Psoas muscle (tissue), 7 donors: ENCODE measurements at regions not wholly inside any gene's neighbourhood (a gene's known extent, or its start where the extent isn't known, plus 50 kb on each side); places are given as distances from the start of the nearest gene placed in this dataset.

Source experiments
- ATAC-seq, 4 donors: fragments of 200-7000 bp; cut with Tn5 transposase; one replicate each; pipeline ENCODE4 v1.9.1; 2020; ENCODE audit warnings: moderate library complexity in 3 of 4, mild to moderate bottlenecking in 2 of 4
- DNase-seq, 2 donors: peaks; one replicate each; pipeline ENCODE4 v3.0.0-alpha.2; 2020
- H3K27ac ChIP-seq: fragments of 200-600 bp; one replicate; pipeline ENCODE4 v1.8.0; 2022
- H3K27me3 ChIP-seq, 3 donors: fragments of 200-600 bp in 1 of 3; one replicate each; pipeline versions ENCODE4 v1.6.1 to v1.8.0; 2013 to 2022; ENCODE audit warnings: low read length in 2 of 3, mild to moderate bottlenecking in 2 of 3, moderate library complexity in 1 of 3; ENCODE audit not compliant: insufficient read depth in 3 of 3
- H3K36me3 ChIP-seq, 2 donors: fragments of 200-600 bp in 1 of 2; one replicate each; pipeline versions ENCODE4 v1.6.1 to v1.8.0; 2013 to 2022; ENCODE audit warnings: low read depth in 1 of 2, mild to moderate bottlenecking in 1 of 2, moderate library complexity in 1 of 2; ENCODE audit not compliant: insufficient read depth in 1 of 2
- H3K4me1 ChIP-seq: fragments of 200-600 bp; one replicate; pipeline ENCODE4 v1.8.0; 2022
- H3K4me3 ChIP-seq: fragments of 200-600 bp; one replicate; pipeline ENCODE4 v1.8.0; 2022; ENCODE audit warnings: mild to moderate bottlenecking
- H3K9me3 ChIP-seq: fragments of 200-600 bp; one replicate; pipeline ENCODE4 v1.8.0; 2022
- CTCF ChIP-seq: fragments of 200-600 bp; IDR thresholded peaks from one replicate; pipeline ENCODE4 v1.8.0; 2022; ENCODE audit warnings: antibody characterized with exemption
- WGBS, 3 donors: extraction: QIAGEN DNeasy Blood & Tissue Kit; methylation state at CpG; one replicate each; pipeline versions ENCODE4 v1.1.6 to v1.1.7; 2013; 5-methylcytosine and 5-hydroxymethylcytosine counted together
- intact Hi-C, 2 donors: fragments of 100-400 bp; cut with DNase I; formaldehyde crosslinking; loops; one replicate each; pipeline versions ENCODE4 v1.11.0 to v1.14.2; 2022
- donor health status: healthy with polysubstance abuse.
- donor health status: DM: no; HTN: no; CAD: no; lungs with moderate emphysema.
- donor health status: Bipolar disorder and iron deficiency.
- donor health status: healthy.
- donor health status: DM: yes; HTN: yes; CAD: no.
- donor health status: DM: no; HTN: no; CAD: no.
- donor health status: DM: yes; HTN: yes; CAD: no.

GRCh38 chr5:119840175-119840574 is 210.8 kb downstream of the FAM170A start:
- ATAC-seq (no peak), DNase-seq (no peak)
- H3K36me3 ChIP-seq, result no peaks in the 10 kb centered on the region
- no peaks in the 10 kb centered on the region for H3K4me1 ChIP-seq
- no peak for TF ChIP-seq CTCF
- no peaks in the 10 kb centered on the region for H3K9me3 ChIP-seq
- no peaks in the 10 kb centered on the region for H3K27me3 ChIP-seq
- intact Hi-C loops, result no loop called here
- no peak overlapping the region for H3K4me3 ChIP-seq
- no peak overlapping the region for H3K27ac ChIP-seq

- Histone ChIP-seq H3K4me1 (no peaks in the 10 kb centered on the region), H3K36me3 (no peaks in the 10 kb centered on the region), H3K27ac (no peak overlapping the region), H3K4me3 (no peak overlapping the region), H3K27me3 (no peaks in the 10 kb centered on the region), H3K9me3 (no peaks in the 10 kb centered on the region)
- ATAC-seq (no peak), DNase-seq (no peak)
- WGBS, 3 donors, result 23 to 29% (median 29%) methylated on average over 2 of the region's 2 CpGs
- no peak for TF ChIP-seq CTCF
- intact Hi-C loops, result no loop called here
Observed at GRCh38 chr5:119852140-119852539, 222.8 kb downstream of the FAM170A start.

- Histone ChIP-seq H3K27ac (no peak overlapping the region), H3K9me3 (no peaks in the 10 kb centered on the region), H3K4me3 (no peak overlapping the region), H3K27me3 (no peaks in the 10 kb centered on the region), H3K4me1 (no peaks in the 10 kb centered on the region), H3K36me3 (no peaks in the 10 kb centered on the region)
- DNase-seq (no peak), ATAC-seq (no peak)
- no peak for TF ChIP-seq CTCF
- intact Hi-C loops, result no loop called here
Observed at GRCh38 chr5:119860463-119860862, 231.1 kb downstream of the FAM170A start.

- H3K27me3 ChIP-seq, result no peaks in the 10 kb centered on the region
- H3K36me3 ChIP-seq, result no peaks in the 10 kb centered on the region
- intact Hi-C loops, result no loop called here
- no peak overlapping the region for H3K27ac ChIP-seq
- whole genome bisulfite sequencing, 3 donors, result 75 to 84% (median 79%) methylated on average over 4 of the region's 4 CpGs
- DNase-seq, result no peak
- H3K4me3 ChIP-seq, result no peak overlapping the region
- no peaks in the 10 kb centered on the region for H3K4me1 ChIP-seq
- no peak for TF ChIP-seq CTCF
- H3K9me3 ChIP-seq, result no peaks in the 10 kb centered on the region
- ATAC-seq, result no peak
Observed at GRCh38 chr5:119862619-119863018, 233.3 kb downstream of the FAM170A start.

- DNase-seq, result no peak
- no peaks in the 10 kb centered on the region for H3K36me3 ChIP-seq
- no peaks in the 10 kb centered on the region for H3K4me1 ChIP-seq
- no peaks in the 10 kb centered on the region for H3K9me3 ChIP-seq
- no peak for ATAC-seq
- no peak overlapping the region for H3K4me3 ChIP-seq
- intact Hi-C loops, result no loop called here
- TF ChIP-seq CTCF, result no peak
- H3K27ac ChIP-seq, result no peak overlapping the region
- no peaks in the 10 kb centered on the region for H3K27me3 ChIP-seq
Observed at GRCh38 chr5:119864286-119864685, 234.9 kb downstream of the FAM170A start.
